ENCODE measurements at regions not wholly inside any gene's neighbourhood (a gene's known extent, or its start where the extent isn't known, plus 50 kb on each side); places are given as distances from the start of the nearest gene placed in this dataset.

GRCh38 chr10:92757711-92758104, 68.0 kb downstream of the HHEX start:
- TF ChIP-seq, protein P1, sequence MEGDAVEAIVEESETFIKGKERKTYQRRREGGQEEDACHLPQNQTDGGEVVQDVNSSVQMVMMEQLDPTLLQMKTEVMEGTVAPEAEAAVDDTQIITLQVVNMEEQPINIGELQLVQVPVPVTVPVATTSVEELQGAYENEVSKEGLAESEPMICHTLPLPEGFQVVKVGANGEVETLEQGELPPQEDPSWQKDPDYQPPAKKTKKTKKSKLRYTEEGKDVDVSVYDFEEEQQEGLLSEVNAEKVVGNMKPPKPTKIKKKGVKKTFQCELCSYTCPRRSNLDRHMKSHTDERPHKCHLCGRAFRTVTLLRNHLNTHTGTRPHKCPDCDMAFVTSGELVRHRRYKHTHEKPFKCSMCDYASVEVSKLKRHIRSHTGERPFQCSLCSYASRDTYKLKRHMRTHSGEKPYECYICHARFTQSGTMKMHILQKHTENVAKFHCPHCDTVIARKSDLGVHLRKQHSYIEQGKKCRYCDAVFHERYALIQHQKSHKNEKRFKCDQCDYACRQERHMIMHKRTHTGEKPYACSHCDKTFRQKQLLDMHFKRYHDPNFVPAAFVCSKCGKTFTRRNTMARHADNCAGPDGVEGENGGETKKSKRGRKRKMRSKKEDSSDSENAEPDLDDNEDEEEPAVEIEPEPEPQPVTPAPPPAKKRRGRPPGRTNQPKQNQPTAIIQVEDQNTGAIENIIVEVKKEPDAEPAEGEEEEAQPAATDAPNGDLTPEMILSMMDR (IDR thresholded peaks at IDR 0.05): no peak
- no peak for TF ChIP-seq POLR2A (IDR thresholded peaks at IDR 0.05)
- TF ChIP-seq POLR2AphosphoS5 (IDR thresholded peaks at IDR 0.05): no peak

Data from transverse colon (tissue), 4 donors.